ENCODE measurements at regions not wholly inside any gene's neighbourhood (a gene's known extent, or its start where the extent isn't known, plus 50 kb on each side); places are given as distances from the start of the nearest gene placed in this dataset.

- 54 to 56% methylated on average over 3 of the region's 3 CpGs; no CpG with 5 or more reads in 2 of the 4 donors for WGBS, 4 donors
- H3K36me3 ChIP-seq, result no peaks in the 10 kb centered on the region
- TF ChIP-seq POLR2A (IDR thresholded peaks at IDR 0.05) (no peak), CTCF (IDR thresholded peaks at IDR 0.05) (no peak)
- H3K9me3 ChIP-seq, result no peaks in the 10 kb centered on the region
- ATAC-seq (no peak), DNase-seq (no peak)
- H3K27me3 ChIP-seq, result no peaks in the 10 kb centered on the region
- intact Hi-C loops (cut with DNase I), result no loop called here
- H3K4me3 ChIP-seq, result no peak overlapping the region
- H3K27ac ChIP-seq, result no peak overlapping the region
- H3K4me1 ChIP-seq, result no peaks in the 10 kb centered on the region
These were observed 99.5 kb downstream of the KDM5D start for GRCh38 chrY:19644889-19645638.

- ATAC-seq (no peak), DNase-seq (no peak)
- intact Hi-C loops (cut with DNase I), result no loop called here
- H3K9me3 ChIP-seq, result no peaks in the 10 kb centered on the region
- H3K27ac ChIP-seq, result no peak overlapping the region
- 75 to 79% methylated on average over 4 of the region's 4 CpGs; no CpG with 5 or more reads in 2 of the 4 donors for WGBS, 4 donors
- no peaks in the 10 kb centered on the region for H3K4me1 ChIP-seq
- no peaks in the 10 kb centered on the region for H3K27me3 ChIP-seq
- TF ChIP-seq CTCF (IDR thresholded peaks at IDR 0.05) (no peak), POLR2A (IDR thresholded peaks at IDR 0.05) (no peak)
- no peaks in the 10 kb centered on the region for H3K36me3 ChIP-seq
- H3K4me3 ChIP-seq, result no peak overlapping the region
These were observed 106.7 kb downstream of the KDM5D start for GRCh38 chrY:19637651-19638347.

- H3K27ac ChIP-seq, result no peak overlapping the region
- H3K4me3 ChIP-seq, result no peak overlapping the region
- TF ChIP-seq POLR2A (IDR thresholded peaks at IDR 0.05), result no peak
- no peak for TF ChIP-seq CTCF (IDR thresholded peaks at IDR 0.05)
- H3K27me3 ChIP-seq, result no peaks in the 10 kb centered on the region
- WGBS, 4 donors, result 74 to 84% methylated on average over 2 of the region's 2 CpGs; no CpG with 5 or more reads in 2 of the 4 donors
- H3K4me1 ChIP-seq, result no peaks in the 10 kb centered on the region
- no peak for ATAC-seq
- intact Hi-C loops (cut with DNase I), result no loop called here
- no peaks in the 10 kb centered on the region for H3K9me3 ChIP-seq
- no peak for DNase-seq
- no peaks in the 10 kb centered on the region for H3K36me3 ChIP-seq
These were observed 115.6 kb downstream of the KDM5D start for GRCh38 chrY:19628926-19629325.

GRCh38 chrY:19622392-19622791 lies 122.1 kb downstream of the KDM5D start:
- H3K27me3 ChIP-seq, result no peaks in the 10 kb centered on the region
- H3K36me3 ChIP-seq, result no peaks in the 10 kb centered on the region
- ATAC-seq, result no peak
- DNase-seq, result no peak
- intact Hi-C loops (cut with DNase I), result no loop called here
- no peak overlapping the region for H3K4me3 ChIP-seq
- 86 to 87% methylated on average over 3 of the region's 3 CpGs; no CpG with 5 or more reads in 2 of the 4 donors for WGBS, 4 donors
- H3K9me3 ChIP-seq, result no peaks in the 10 kb centered on the region
- H3K27ac ChIP-seq, result no peak overlapping the region
- no peaks in the 10 kb centered on the region for H3K4me1 ChIP-seq
- TF ChIP-seq POLR2A (IDR thresholded peaks at IDR 0.05) (no peak), CTCF (IDR thresholded peaks at IDR 0.05) (no peak)
